ENCODE measurements at regions not wholly inside any gene's neighbourhood (a gene's known extent, or its start where the extent isn't known, plus 50 kb on each side); places are given as distances from the start of the nearest gene placed in this dataset.

DNA sequence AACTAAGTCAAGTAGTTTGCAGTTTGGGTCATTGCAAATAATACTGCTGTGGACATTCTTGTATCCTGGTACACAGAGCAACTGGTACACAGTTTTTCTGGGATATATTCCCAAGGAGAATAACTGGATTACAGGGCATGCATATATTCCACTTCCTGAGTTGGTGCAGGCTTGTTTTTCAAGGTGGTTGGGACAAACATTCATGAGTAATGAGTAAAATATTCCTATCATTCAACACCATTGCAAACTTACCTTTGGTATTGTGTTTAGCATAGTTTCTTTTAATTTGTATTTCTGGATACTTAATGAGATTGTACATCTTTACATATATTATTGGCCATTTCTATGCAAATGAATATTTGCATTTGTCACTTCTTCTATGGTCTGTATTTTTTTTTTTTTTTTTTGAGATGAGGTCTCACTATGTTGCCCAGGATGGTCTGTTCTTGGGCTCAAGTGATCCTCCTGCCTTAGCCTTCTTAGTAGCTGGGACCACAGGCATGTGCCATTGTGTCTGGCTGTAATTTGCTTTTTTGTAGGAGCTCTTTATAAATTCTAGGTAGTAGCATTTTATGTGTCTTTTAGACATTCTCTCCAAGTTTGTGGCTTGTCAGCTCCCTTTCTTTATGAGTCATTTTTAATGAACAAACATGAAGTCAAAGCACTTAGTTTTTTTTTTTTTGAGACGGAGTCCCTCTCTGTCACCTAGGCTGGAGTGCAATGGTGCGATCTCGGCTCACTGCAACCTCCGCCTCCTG lies 158.7 kb downstream of the SOX4 start:
- H3K9me3 Mint-ChIP-seq: no peaks in the 10 kb centered on the region; a peak in 2 of 5 replicates
- no peak overlapping the region for H2BK15ac ChIP-seq (ENCODE audit: low read depth, low read length)
- TF ChIP-seq, protein P1, sequence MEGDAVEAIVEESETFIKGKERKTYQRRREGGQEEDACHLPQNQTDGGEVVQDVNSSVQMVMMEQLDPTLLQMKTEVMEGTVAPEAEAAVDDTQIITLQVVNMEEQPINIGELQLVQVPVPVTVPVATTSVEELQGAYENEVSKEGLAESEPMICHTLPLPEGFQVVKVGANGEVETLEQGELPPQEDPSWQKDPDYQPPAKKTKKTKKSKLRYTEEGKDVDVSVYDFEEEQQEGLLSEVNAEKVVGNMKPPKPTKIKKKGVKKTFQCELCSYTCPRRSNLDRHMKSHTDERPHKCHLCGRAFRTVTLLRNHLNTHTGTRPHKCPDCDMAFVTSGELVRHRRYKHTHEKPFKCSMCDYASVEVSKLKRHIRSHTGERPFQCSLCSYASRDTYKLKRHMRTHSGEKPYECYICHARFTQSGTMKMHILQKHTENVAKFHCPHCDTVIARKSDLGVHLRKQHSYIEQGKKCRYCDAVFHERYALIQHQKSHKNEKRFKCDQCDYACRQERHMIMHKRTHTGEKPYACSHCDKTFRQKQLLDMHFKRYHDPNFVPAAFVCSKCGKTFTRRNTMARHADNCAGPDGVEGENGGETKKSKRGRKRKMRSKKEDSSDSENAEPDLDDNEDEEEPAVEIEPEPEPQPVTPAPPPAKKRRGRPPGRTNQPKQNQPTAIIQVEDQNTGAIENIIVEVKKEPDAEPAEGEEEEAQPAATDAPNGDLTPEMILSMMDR (conservative IDR thresholded peaks at IDR 0.05): no peak
- no peaks in the 10 kb centered on the region for H3K79me1 ChIP-seq (ENCODE audit: insufficient read depth, low read depth, low read length, poor library complexity, severe bottlenecking)
- H3K27ac Mint-ChIP-seq: no peak overlapping the region
- H3K4ac ChIP-seq (ENCODE audit: low read depth, low read length): no peak overlapping the region
- H2AK5ac ChIP-seq (ENCODE audit: insufficient read length, low read length): no peak overlapping the region
- no peak overlapping the region for H3K14ac ChIP-seq (ENCODE audit: insufficient read depth, low read length)
- no peak overlapping the region for H3K27ac ChIP-seq (ENCODE audit: insufficient read length, low read depth, low read length)
- DNase-seq: no peak
- no peak overlapping the region for H2AFZ ChIP-seq (ENCODE audit: low read length)
- no peak overlapping the region for H2BK5ac ChIP-seq (ENCODE audit: insufficient read length, low read length)
- WGBS (ENCODE audit: extremely low coverage, insufficient read length, low lambda C conversion rate): no CpG with 5 or more reads among the region's 4 CpGs
- no peak overlapping the region for H3K23ac ChIP-seq (ENCODE audit: insufficient read length, low read depth, low read length)
- H2BK120ac ChIP-seq (ENCODE audit: low read depth, low read length, poor library complexity, severe bottlenecking): no peak overlapping the region
- peaks cover 52% of the 10 kb centered on the region; the same call in 1 of the 2 replicates for H3K79me2 ChIP-seq (ENCODE audit: insufficient read depth, low read length)
- H3K4me3 Mint-ChIP-seq: no peak overlapping the region
- H4K20me1 ChIP-seq (ENCODE audit: control insufficient read depth, insufficient read depth, insufficient read length): no peaks in the 10 kb centered on the region
- no peaks in the 10 kb centered on the region for H3K27me3 Mint-ChIP-seq (ENCODE audit: low read depth)
- peaks cover 17 to 22% (median 18%) of the 10 kb centered on the region in 3 experiments for H3K36me3 Mint-ChIP-seq (ENCODE audit: insufficient read depth in 1 of 3, low read depth in 3 of 3)
- H2BK12ac ChIP-seq (ENCODE audit: insufficient read length, low read depth, low read length): no peak overlapping the region
- no peak overlapping the region for H2BK20ac ChIP-seq (ENCODE audit: low read depth, low read length, poor library complexity, severe bottlenecking)
- no peaks in the 10 kb centered on the region for H3K9me3 ChIP-seq (ENCODE audit: control insufficient read depth, low read depth, low read length)
- peaks cover 21% of the 10 kb centered on the region for H3K4me1 ChIP-seq (ENCODE audit: insufficient read depth, low read length)
- no peak overlapping the region for H3K18ac ChIP-seq (ENCODE audit: insufficient read length, low read depth, low read length)
- no peak overlapping the region for H4K91ac ChIP-seq (ENCODE audit: insufficient read length, low read depth, low read length)
- no peak overlapping the region for H4K5ac ChIP-seq (ENCODE audit: insufficient read length, low read depth, low read length)
- H3K4me2 ChIP-seq (ENCODE audit: insufficient read depth, insufficient read length, low read length): no peak overlapping the region
- H3K23me2 ChIP-seq (ENCODE audit: insufficient read length, low read depth, low read length, poor library complexity, severe bottlenecking): no peaks in the 10 kb centered on the region
- H3K27me3 ChIP-seq (ENCODE audit: insufficient read depth, low read length): no peaks in the 10 kb centered on the region
- H3K56ac ChIP-seq (ENCODE audit: insufficient read length, low read depth, low read length): no peak overlapping the region
- H4K8ac ChIP-seq (replicated peaks; ENCODE audit: insufficient read length, low read depth, low read length): no peak overlapping the region
- H3T11ph ChIP-seq (ENCODE audit: low read length): no peak overlapping the region
- H3K4me1 Mint-ChIP-seq: peaks cover 64 to 67% of the 10 kb centered on the region in 2 experiments
- H3K9ac ChIP-seq (ENCODE audit: extremely low read depth, insufficient read length, low read length): no peak overlapping the region
